ENCODE measurements at regions not wholly inside any gene's neighbourhood (a gene's known extent, or its start where the extent isn't known, plus 50 kb on each side); places are given as distances from the start of the nearest gene placed in this dataset.

DNA sequence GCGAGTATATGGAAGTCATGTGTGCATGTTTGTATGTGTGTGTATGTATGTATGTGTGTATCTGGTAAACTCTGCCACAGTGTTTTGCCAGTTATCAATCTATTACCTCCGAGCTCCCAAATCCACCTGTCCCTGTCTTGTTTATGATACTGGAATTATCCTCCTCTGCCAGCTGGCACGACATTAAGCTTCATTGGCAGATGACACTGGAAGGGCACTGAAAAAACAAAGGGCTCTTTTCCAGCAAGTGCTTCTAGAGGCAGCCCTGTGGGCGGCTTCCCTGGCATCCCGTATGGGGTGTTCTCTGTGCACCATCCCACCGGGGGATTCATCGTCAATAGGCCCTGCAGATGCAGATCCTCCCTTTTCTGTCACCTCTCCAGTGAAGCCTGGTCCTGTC lies 221.5 kb downstream of the MSX2 start:
- Histone ChIP-seq H3F3A (replicated peaks; ENCODE audit: insufficient read depth) (no peaks in the 10 kb centered on the region), H3K4me3 (ENCODE audit: low read depth in 2 of 2, low read length in 1 of 2) (no peak overlapping the region), H3K27me3 (ENCODE audit: insufficient read depth) (no peaks in the 10 kb centered on the region), H4K20me1 (ENCODE audit: insufficient read depth) (no peaks in the 10 kb centered on the region), H3K79me2 (ENCODE audit: insufficient read depth) (no peaks in the 10 kb centered on the region), H3K4me2 (no peak overlapping the region), H3K9me2 (no peaks in the 10 kb centered on the region), H3K27ac (ENCODE audit: low read depth in 2 of 2, low read length in 1 of 2) (no peak overlapping the region), H2AFZ (ENCODE audit: low read depth) (no peak overlapping the region), H3K36me3 (replicated peaks in 1 of 2; ENCODE audit: control insufficient read depth in 1 of 2, insufficient read depth in 2 of 2, low read length in 1 of 2) (no peaks in the 10 kb centered on the region), H3K4me1 (ENCODE audit: control insufficient read depth in 1 of 2, insufficient read depth in 2 of 2, low read depth in 1 of 2, low read length in 1 of 2) (no peaks in the 10 kb centered on the region; a peak in 1 of 4 replicates), H3K9ac (no peak overlapping the region), H3K9me3 (no peaks in the 10 kb centered on the region)
- ChIA-PET CTCF (interaction anchor here (1.0 kb wide), 1 partner anchor 10 kb away, joined by 4 read pairs; no protein-coding TSS in a partner anchor), POLR2A (interaction anchor here (0.7 kb wide), 1 partner anchor 44 kb away, joined by 5 read pairs; no protein-coding TSS in a partner anchor)
- 23% methylated on average over 4 of the region's 7 CpGs for WGBS (ENCODE audit: low lambda C conversion rate)
- no peak for DNase-seq
- TF ChIP-seq, protein P1, sequence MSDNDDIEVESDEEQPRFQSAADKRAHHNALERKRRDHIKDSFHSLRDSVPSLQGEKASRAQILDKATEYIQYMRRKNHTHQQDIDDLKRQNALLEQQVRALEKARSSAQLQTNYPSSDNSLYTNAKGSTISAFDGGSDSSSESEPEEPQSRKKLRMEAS (IDR thresholded peaks at IDR 0.05; ENCODE audit: low read depth): no peak
- TF ChIP-seq, protein P2, sequence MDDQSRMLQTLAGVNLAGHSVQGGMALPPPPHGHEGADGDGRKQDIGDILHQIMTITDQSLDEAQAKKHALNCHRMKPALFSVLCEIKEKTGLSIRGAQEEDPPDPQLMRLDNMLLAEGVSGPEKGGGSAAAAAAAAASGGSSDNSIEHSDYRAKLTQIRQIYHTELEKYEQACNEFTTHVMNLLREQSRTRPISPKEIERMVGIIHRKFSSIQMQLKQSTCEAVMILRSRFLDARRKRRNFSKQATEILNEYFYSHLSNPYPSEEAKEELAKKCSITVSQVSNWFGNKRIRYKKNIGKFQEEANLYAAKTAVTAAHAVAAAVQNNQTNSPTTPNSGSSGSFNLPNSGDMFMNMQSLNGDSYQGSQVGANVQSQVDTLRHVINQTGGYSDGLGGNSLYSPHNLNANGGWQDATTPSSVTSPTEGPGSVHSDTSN (IDR thresholded peaks at IDR 0.05): no peak
- TF ChIP-seq GATA2 (CRISPR knock-in tag; IDR thresholded peaks at IDR 0.05) (no peak), MEF2A (IDR thresholded peaks at IDR 0.05; ENCODE audit: borderline replicate concordance, low read depth) (no peak), TAF1 (IDR thresholded peaks at IDR 0.05; ENCODE audit: borderline replicate concordance, low read depth, low read length) (no peak)
- TF ChIP-seq, protein P3, sequence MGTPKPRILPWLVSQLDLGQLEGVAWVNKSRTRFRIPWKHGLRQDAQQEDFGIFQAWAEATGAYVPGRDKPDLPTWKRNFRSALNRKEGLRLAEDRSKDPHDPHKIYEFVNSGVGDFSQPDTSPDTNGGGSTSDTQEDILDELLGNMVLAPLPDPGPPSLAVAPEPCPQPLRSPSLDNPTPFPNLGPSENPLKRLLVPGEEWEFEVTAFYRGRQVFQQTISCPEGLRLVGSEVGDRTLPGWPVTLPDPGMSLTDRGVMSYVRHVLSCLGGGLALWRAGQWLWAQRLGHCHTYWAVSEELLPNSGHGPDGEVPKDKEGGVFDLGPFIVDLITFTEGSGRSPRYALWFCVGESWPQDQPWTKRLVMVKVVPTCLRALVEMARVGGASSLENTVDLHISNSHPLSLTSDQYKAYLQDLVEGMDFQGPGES (IDR thresholded peaks at IDR 0.05; ENCODE audit: low read depth, low read length): no peak
- TF ChIP-seq, protein P4, sequence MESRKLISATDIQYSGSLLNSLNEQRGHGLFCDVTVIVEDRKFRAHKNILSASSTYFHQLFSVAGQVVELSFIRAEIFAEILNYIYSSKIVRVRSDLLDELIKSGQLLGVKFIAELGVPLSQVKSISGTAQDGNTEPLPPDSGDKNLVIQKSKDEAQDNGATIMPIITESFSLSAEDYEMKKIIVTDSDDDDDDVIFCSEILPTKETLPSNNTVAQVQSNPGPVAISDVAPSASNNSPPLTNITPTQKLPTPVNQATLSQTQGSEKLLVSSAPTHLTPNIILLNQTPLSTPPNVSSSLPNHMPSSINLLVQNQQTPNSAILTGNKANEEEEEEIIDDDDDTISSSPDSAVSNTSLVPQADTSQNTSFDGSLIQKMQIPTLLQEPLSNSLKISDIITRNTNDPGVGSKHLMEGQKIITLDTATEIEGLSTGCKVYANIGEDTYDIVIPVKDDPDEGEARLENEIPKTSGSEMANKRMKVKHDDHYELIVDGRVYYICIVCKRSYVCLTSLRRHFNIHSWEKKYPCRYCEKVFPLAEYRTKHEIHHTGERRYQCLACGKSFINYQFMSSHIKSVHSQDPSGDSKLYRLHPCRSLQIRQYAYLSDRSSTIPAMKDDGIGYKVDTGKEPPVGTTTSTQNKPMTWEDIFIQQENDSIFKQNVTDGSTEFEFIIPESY (IDR thresholded peaks at IDR 0.05; ENCODE audit: borderline replicate concordance, low read depth): no peak

DNA sequence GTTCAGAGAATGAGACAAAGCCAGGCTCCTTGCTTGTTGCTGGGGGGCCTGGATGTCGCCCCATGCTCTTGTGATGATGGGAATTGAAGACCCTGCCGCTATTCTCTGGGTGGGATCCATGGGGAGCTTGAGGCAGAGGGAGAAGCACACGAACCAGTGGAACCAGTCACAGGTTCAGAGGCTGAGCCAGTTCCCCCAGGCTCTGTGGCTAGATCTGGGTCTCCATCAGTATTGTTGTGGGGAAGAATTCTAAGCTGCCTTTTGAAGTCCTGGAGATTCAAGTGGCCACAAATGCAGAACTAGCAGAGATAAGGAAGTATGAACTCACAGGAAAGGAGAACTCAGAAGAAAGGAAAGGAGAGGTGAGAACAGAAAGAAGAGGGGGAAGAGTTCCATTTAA lies 219.4 kb downstream of the MSX2 start:
- no peaks in the 10 kb centered on the region for H3K9me2 ChIP-seq
- H2AFZ ChIP-seq (ENCODE audit: low read depth): no peak overlapping the region
- H3K9ac ChIP-seq: no peak overlapping the region
- no peaks in the 10 kb centered on the region for H3K36me3 ChIP-seq (replicated peaks in 1 of 2; ENCODE audit: control insufficient read depth in 1 of 2, insufficient read depth in 2 of 2, low read length in 1 of 2)
- DNase-seq: no peak
- ChIA-PET CTCF (interaction anchor here (0.7 to 1.0 kb wide), 3 partner anchors 34 to 1622 kb away, joined by 3 read pairs; no protein-coding TSS in a partner anchor), POLR2A (no interaction called here)
- no peak overlapping the region for H3K4me2 ChIP-seq
- no peaks in the 10 kb centered on the region for H4K20me1 ChIP-seq (ENCODE audit: insufficient read depth)
- no peak overlapping the region for H3K4me3 ChIP-seq (ENCODE audit: low read depth in 2 of 2, low read length in 1 of 2)
- H3K4me1 ChIP-seq (ENCODE audit: control insufficient read depth in 1 of 2, insufficient read depth in 2 of 2, low read depth in 1 of 2, low read length in 1 of 2): no peaks in the 10 kb centered on the region; a peak in 1 of 4 replicates
- H3K9me3 ChIP-seq: no peaks in the 10 kb centered on the region
- no peak overlapping the region for H3K27ac ChIP-seq (ENCODE audit: low read depth in 2 of 2, low read length in 1 of 2)
- H3F3A ChIP-seq (replicated peaks; ENCODE audit: insufficient read depth): no peaks in the 10 kb centered on the region
- no peaks in the 10 kb centered on the region for H3K79me2 ChIP-seq (ENCODE audit: insufficient read depth)
- no peaks in the 10 kb centered on the region for H3K27me3 ChIP-seq (ENCODE audit: insufficient read depth)
- 20% methylated on average over 3 of the region's 3 CpGs for WGBS (ENCODE audit: low lambda C conversion rate)
- TF ChIP-seq FOXM1 (IDR thresholded peaks at IDR 0.05; ENCODE audit: low read depth): no peak
- TF ChIP-seq, protein P5, sequence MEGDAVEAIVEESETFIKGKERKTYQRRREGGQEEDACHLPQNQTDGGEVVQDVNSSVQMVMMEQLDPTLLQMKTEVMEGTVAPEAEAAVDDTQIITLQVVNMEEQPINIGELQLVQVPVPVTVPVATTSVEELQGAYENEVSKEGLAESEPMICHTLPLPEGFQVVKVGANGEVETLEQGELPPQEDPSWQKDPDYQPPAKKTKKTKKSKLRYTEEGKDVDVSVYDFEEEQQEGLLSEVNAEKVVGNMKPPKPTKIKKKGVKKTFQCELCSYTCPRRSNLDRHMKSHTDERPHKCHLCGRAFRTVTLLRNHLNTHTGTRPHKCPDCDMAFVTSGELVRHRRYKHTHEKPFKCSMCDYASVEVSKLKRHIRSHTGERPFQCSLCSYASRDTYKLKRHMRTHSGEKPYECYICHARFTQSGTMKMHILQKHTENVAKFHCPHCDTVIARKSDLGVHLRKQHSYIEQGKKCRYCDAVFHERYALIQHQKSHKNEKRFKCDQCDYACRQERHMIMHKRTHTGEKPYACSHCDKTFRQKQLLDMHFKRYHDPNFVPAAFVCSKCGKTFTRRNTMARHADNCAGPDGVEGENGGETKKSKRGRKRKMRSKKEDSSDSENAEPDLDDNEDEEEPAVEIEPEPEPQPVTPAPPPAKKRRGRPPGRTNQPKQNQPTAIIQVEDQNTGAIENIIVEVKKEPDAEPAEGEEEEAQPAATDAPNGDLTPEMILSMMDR (IDR thresholded peaks at IDR 0.05): no peak
- TF ChIP-seq, protein P3 (IDR thresholded peaks at IDR 0.05; ENCODE audit: low read depth, low read length): no peak
- TF ChIP-seq, protein P6, sequence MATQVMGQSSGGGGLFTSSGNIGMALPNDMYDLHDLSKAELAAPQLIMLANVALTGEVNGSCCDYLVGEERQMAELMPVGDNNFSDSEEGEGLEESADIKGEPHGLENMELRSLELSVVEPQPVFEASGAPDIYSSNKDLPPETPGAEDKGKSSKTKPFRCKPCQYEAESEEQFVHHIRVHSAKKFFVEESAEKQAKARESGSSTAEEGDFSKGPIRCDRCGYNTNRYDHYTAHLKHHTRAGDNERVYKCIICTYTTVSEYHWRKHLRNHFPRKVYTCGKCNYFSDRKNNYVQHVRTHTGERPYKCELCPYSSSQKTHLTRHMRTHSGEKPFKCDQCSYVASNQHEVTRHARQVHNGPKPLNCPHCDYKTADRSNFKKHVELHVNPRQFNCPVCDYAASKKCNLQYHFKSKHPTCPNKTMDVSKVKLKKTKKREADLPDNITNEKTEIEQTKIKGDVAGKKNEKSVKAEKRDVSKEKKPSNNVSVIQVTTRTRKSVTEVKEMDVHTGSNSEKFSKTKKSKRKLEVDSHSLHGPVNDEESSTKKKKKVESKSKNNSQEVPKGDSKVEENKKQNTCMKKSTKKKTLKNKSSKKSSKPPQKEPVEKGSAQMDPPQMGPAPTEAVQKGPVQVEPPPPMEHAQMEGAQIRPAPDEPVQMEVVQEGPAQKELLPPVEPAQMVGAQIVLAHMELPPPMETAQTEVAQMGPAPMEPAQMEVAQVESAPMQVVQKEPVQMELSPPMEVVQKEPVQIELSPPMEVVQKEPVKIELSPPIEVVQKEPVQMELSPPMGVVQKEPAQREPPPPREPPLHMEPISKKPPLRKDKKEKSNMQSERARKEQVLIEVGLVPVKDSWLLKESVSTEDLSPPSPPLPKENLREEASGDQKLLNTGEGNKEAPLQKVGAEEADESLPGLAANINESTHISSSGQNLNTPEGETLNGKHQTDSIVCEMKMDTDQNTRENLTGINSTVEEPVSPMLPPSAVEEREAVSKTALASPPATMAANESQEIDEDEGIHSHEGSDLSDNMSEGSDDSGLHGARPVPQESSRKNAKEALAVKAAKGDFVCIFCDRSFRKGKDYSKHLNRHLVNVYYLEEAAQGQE (IDR thresholded peaks at IDR 0.05; ENCODE audit: low read depth, low read length): no peak

Data from SK-N-SH (cell line).